DMS114 treated with DMSO at 0.1 percent for 48 hours (cell line): ENCODE measurements at regions not wholly inside any gene's neighbourhood (a gene's known extent, or its start where the extent isn't known, plus 50 kb on each side); places are given as distances from the start of the nearest gene placed in this dataset.

Source experiments
- DNase-seq: peaks from one replicate; lab custom pipeline; 2025; ENCODE audit not compliant: unreplicated experiment; lab: John Stamatoyannopoulos, UW

DNA sequence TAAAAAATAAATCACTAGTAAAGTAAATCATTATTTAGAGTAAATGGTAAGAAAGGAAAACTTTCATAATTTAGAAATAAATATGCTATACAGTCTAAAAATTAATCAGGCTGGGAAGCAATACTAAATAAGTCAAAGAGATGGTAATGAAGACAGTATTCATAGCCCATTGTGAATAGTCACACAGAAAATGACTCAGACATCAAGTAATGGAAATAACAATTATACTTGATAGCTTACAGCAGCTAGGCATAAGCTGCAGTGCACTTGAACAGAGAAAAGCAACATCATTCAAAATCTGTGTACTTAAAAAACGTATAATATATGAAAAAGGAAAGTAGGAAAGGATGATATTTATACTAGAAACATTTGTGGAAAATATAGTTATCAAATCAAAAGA lies 642.5 kb upstream of the GNPDA2 start:
- DNase-seq = no peak

DNA sequence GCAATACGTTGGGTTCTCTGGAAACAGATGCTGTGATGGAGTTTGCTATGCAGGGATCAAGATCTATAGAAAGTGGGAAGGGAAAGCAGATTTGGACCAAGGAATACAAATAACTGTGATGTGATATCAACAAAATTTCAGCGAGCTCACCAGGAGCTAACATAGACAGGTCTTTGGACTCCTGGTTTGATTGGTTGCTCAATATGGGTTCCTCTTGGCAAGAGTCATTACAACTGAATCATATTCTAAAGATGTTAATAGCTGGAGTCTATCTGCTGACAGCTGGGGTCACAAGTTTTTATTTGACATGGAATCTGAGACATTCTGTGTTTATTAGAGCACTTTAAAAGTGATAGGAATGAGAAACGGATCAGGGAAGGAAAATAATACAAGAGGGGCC lies 637.6 kb upstream of the GNPDA2 start:
- no peak for DNase-seq

- no peak for DNase-seq
Measured at GRCh38 chr4:45358573-45359506, 632.5 kb upstream of the GNPDA2 start.

- DNase-seq = no peak
Measured at GRCh38 chr4:45353161-45353560, 626.8 kb upstream of the GNPDA2 start.

DNA sequence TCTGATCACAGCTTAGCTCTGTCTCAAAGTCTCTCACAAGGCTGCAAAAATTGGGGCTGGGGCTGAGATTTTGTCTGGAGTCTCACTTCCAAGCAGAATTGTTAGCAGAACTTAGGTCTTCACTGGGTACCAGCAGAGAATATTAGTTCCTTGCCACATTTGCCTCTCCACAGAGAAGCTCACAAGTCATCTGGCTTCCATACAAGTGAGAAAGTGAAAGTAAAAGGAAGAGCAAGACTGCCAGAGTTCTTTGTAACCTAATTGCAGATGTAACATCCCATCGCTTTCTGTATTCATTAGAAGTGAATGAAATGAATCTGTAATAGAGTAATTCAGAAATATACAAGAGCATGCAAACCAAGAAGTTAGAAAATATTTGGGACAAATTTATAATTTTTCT lies 624.1 kb upstream of the GNPDA2 start:
- no peak for DNase-seq

DNA sequence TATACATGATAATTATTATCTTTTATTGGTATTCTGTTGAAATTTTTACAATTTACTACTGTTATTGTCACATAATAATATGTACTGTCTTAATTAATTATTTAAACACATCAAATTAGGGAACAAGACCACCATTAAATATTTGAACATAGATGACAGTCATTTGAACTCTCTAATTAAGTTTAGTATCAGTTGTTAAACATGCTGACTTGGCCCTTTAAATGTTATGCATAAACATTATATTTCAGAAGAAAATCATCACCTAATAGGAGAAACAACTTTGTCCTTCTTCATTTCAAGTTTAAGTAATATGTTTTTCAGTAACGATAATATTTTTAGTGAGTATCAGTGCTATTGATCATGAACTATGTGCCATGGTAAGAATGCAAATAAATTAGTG lies 623.5 kb upstream of the GNPDA2 start:
- no peak for DNase-seq

DNA sequence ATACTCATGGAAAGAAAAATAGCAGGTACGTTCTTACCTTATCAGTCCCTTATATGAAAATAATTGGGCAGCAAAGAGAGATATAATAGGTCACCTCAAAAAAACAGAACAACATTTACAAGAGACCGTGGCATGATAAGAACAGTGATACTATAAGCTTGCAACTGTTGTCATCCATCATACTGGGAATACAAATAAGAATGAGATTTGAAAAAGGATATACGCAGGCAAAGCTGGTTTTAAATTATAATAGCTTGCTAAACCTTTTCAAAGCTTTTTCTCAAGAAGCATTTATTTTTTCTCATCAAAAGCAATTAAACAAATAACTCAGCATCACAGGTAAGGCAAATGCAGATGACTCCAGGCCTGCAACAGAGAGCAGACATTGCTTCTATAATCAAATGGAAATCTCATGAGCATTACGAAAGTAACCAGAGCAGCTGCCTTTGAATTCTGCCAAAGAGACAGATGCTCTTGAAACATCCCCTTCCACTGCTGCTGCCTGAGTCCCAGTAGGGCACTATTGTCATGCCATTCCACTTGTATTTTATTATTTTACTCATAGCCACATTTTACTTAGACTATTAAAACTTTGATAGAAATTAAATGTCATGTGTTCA lies 620.6 kb upstream of the GNPDA2 start:
- DNase-seq = no peak

DNA sequence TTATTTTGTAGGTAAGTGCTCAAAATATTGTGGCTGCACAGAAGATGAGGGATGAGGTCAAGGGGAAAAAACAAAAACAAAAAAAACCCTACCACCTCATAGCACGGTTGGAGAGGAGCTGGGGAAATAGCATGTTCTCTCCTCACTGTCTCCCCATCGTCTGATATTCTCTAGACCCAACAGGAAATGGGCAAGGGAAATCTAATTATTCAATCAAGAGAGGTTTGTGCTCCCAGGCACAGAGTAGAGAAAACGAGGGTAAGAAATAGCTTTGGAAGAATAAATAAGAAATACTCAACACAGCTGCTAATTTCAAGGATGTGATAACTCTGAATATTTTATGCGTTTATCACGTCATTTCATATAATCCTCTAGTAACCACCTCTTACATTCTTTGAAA lies 619.2 kb upstream of the GNPDA2 start:
- no peak for DNase-seq

DNA sequence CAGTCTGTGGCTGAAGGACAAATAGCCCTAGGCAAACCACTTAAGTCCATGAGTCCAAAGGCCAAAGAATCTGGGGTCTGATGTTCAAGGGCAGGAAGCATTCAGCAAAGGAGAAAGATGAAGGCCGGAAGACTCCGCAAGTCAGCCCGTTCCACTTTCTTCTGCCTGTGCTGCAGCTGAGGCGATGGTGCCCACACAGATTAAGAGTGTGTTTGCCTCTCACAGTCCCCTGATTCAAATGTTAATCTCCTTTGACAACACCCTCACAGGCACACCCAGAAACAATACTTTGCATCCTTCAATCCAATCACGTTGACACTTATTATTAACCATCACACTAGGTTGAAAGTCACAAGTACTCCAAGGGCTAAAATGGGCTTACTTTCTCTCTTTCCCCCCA lies 605.4 kb upstream of the GNPDA2 start:
- DNase-seq = no peak

- no peak for DNase-seq
Measured at GRCh38 chr4:45327544-45327943, 601.2 kb upstream of the GNPDA2 start.

- no peak for DNase-seq
Measured at GRCh38 chr4:45324455-45325417, 598.4 kb upstream of the GNPDA2 start.

DNA sequence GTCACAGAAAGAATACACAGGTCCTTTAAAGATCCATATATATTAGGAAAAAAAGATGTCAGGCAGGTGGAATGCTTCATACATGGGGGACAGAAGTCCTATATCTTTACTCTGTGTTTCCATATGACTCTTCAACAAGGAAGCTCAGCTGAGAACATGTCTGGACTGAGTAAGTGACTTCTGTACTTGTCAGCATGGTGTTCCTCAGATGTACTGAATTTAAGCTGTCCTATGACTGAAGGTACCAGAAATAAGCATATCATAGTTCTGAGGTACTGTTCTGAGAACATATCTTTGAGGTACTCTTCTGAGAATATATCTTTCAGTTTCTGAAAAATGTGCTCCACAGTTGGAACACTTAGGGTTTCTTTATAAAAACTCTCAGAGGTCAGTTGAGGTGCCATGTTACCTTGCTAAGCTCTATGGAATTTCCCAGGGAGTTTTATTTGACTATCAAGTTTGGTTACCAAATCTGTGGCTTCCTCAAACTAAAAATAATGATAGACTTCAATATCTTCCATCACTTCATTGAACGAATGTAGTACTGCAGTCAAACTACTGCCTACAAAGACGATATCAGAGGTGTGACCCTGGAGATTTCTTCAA lies 597.2 kb upstream of the GNPDA2 start:
- DNase-seq = no peak

DNA sequence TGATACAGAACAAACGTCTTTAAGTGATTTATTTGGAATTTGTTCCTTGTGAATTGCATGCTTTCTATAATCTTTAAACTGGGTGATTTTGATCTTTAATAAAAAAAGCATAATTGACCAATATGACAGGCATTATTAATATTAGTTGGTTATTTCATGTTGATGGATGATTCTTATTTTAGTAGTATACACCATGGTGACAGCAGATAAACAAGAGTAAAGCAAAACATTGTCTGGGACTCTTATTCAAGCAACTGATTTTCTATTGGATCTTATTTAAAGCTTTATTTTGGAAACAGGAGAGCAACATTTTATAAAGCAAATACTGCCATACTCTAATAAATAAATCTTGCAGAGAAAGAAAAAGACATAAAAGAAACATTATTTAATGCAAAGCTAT lies 591.4 kb upstream of the GNPDA2 start:
- DNase-seq = no peak

DNA sequence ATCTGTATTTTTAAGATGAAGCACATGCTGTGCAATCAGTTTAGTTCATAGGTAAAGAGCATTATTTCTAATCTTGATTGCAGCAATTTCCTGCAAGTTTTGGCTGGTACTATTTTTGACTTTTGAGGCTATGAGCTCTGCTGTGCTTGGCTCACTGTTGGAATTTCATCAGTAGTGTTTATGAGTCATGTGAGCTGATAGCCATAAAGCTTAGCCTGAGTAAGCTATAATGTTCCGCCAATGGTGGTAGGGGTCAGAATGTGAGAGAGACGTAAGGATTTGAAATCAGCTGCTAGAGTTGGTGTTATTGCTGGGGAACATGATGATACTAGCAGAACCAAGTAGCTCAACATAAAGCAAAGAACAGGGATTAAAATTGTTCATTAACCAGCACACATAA lies 590.9 kb upstream of the GNPDA2 start:
- DNase-seq = no peak

DNA sequence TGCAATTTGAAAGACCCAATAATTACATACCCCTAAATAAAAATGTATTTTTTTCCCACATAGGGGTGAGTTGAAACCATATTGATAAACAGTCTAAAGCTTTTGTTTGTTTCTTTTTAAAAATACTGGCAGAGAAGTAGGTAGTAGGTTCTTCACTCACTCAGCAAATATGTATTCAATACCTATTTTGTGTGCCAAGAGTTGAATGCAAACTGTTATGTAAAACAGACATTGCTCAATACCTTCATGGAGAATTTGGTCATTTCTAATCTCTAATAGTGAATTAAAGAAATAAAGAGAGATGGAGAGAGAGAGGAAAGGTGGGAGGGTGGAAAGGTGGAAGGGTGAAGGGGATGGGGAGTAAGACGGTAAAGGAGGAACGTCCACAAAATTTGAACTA lies 589.9 kb upstream of the GNPDA2 start:
- DNase-seq = no peak

DNA sequence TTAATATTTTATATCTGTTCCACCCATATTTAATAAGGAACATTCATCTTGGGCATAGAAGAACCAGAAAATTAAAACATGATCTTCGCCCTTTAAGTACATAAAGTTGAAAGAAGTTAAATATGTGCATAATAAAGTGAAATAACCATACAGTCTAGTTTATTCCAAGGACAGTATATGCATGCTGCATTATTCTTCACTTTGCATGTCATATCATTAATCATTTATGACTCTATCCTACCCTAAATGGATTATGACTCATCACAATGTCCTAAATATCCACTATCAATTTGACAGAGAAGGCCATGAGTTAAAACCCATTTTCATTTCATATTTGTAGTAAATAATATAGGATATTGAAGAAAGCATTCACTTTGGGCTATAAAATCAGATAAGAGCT lies 576.5 kb upstream of the GNPDA2 start:
- DNase-seq = no peak

DNA sequence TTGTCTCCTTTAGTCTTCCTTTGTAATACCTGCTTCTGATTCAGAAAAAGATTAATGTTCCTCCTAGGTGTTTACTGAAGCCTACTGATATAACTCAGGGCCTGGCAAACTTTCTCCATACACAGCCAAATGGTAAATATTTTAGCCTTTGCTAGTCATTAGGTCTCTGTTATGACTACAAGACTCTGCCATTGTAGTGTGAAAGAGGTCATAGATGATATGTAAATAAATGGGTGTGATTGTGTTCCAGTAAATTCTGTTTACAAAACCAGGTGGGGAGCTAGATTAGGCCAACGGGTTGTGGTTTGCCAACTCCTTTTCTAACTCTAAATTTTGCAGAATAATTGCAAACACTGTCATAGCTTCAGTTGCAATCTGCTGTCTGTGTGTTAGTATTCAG lies 568.1 kb upstream of the GNPDA2 start:
- DNase-seq = no peak

DNA sequence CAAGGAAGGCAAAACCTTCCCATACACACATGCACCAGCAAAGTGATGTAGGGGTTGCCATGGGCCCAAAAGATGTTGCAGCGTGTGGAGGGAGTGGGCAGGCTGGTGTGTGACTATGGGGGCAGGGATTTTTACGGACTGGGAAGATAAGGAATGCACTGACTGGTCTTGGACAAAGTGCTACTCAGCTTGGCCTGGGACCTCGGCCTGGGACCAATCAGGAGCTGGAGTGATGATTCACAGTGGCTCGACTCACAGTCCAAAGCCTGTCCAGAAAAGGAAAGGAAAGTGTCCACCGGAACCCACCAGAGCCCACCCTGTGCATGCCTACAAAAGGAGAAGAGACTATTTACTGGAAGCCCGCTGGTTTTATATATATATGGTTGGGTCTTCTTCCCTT lies 567.0 kb upstream of the GNPDA2 start:
- no peak for DNase-seq

GRCh38 chr4:45292844-45293243 lies 566.5 kb upstream of the GNPDA2 start:
- no peak for DNase-seq

DNA sequence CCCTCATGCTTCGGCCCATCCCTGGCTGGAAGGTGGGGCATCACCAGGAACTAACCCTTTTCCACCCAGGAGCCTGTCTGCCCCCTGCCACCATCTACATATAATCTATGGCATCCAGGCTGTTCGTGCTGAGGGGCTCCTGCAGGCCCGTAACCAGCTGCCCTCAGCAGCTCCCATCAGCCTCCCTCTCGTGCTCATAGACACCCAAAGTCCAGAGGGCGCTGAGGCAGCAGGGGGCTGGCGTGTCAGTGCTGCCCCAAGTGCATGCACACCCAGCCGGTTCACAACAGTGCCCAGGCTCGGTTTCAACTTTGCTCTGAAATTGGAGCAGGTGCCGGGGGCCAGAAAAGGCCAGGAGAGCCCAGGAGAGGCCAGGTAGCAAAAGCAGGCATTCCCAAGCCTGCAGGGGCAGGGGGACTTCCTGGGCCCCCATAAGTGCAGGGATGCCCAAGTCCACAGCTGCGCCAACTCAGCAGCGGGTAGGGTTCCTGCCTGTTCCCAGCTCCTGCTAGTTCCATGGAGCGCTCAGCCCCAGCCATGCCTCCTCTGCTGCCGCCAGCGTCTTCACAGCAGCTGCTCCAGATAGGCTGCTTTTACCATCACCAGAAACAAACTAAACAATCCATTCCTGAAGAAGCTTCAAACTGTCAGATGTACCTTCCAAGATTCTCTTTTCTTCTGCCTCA lies 558.2 kb upstream of the GNPDA2 start:
- DNase-seq = no peak

- DNase-seq = no peak
Measured at GRCh38 chr4:45283352-45283751, 557.0 kb upstream of the GNPDA2 start.
